ENCODE measurements at regions not wholly inside any gene's neighbourhood (a gene's known extent, or its start where the extent isn't known, plus 50 kb on each side); places are given as distances from the start of the nearest gene placed in this dataset.

DNA sequence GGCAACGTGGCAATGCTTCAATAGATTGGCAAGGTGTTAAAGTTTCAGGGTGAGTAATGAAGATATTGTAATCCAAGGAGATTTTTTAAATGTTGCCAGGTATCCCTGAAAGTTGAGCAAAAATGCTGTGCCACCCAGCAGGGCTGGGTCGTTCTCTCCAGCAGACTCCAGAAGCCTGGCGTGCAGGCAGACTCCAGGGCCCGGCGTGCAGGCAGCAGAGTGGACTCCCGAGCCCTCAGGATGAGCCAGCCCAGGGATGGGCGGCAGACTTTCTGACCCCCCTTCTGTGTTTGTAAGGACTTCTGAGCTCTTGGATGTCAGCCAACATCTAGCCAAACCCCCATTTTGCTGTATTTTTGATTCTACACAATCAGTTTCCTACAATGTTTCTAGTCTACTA, 289.1 kb downstream of the ZNF516 start:
- TF ChIP-seq, protein P1, sequence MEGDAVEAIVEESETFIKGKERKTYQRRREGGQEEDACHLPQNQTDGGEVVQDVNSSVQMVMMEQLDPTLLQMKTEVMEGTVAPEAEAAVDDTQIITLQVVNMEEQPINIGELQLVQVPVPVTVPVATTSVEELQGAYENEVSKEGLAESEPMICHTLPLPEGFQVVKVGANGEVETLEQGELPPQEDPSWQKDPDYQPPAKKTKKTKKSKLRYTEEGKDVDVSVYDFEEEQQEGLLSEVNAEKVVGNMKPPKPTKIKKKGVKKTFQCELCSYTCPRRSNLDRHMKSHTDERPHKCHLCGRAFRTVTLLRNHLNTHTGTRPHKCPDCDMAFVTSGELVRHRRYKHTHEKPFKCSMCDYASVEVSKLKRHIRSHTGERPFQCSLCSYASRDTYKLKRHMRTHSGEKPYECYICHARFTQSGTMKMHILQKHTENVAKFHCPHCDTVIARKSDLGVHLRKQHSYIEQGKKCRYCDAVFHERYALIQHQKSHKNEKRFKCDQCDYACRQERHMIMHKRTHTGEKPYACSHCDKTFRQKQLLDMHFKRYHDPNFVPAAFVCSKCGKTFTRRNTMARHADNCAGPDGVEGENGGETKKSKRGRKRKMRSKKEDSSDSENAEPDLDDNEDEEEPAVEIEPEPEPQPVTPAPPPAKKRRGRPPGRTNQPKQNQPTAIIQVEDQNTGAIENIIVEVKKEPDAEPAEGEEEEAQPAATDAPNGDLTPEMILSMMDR (IDR thresholded peaks at IDR 0.05; ENCODE audit: insufficient read depth, low read length, poor library complexity, severe bottlenecking) = no peak
- no peak for TF ChIP-seq EZH2phosphoT487 (conservative IDR thresholded peaks at IDR 0.05; ENCODE audit: low read length)
